ENCODE measurements at regions not wholly inside any gene's neighbourhood (a gene's known extent, or its start where the extent isn't known, plus 50 kb on each side); places are given as distances from the start of the nearest gene placed in this dataset.

GRCh38 chr5:7096294-7096693 is 299.6 kb upstream of the ADCY2 start:
- intact Hi-C loops (cut with micrococcal nuclease) = no loop called here
- Histone ChIP-seq H2AFZ (ENCODE audit: insufficient read depth, low read depth, low read length, poor library complexity, severe bottlenecking) (no peak overlapping the region), H3K9me3 (replicated peaks in 1 of 2; ENCODE audit: control insufficient read depth in 1 of 2, insufficient read depth in 1 of 2, low read length in 2 of 2) (no peaks in the 10 kb centered on the region), H3K4me3 (replicated peaks in 1 of 3; ENCODE audit: low read depth in 2 of 3, low read length in 3 of 3) (no peak overlapping the region), H3K27me3 (ENCODE audit: control insufficient read depth in 2 of 2, insufficient read depth in 2 of 2, low read length in 2 of 2) (no peaks in the 10 kb centered on the region), H3K4me1 (ENCODE audit: control insufficient read depth in 1 of 2, insufficient read depth in 2 of 2, low read length in 2 of 2) (no peaks in the 10 kb centered on the region), H4K20me1 (ENCODE audit: insufficient read depth, low read length) (no peaks in the 10 kb centered on the region), H3K4me2 (replicated peaks; ENCODE audit: extremely low read depth, low read length, poor library complexity, severe bottlenecking) (no peak overlapping the region), H3K27ac (ENCODE audit: low read depth in 1 of 2, low read length in 2 of 2) (no peak overlapping the region), H3K36me3 (replicated peaks in 1 of 2; ENCODE audit: control insufficient read depth in 1 of 2, insufficient read depth in 2 of 2, low read length in 2 of 2) (no peaks in the 10 kb centered on the region), H3K79me2 (ENCODE audit: insufficient read depth, low read length) (no peaks in the 10 kb centered on the region), H3K9ac (ENCODE audit: insufficient read depth, low read length, poor library complexity, severe bottlenecking) (no peak overlapping the region)
- peaks cover 0 to 5% (median 0%) of the 10 kb centered on the region in 7 donors for H3K9me3 Mint-ChIP-seq
- no peak for TF ChIP-seq CTCF (IDR thresholded peaks at IDR 0.05)
- no peaks in the 10 kb centered on the region for H3K4me1 Mint-ChIP-seq
- H3K4me3 Mint-ChIP-seq = no peak overlapping the region
- WGBS (ENCODE audit: insufficient coverage) = 100% methylated on average over 1 of the region's 2 CpGs
- H3K27me3 Mint-ChIP-seq (ENCODE audit: low read depth in 3 of 3) = peaks cover 0 to 2% (median 1%) of the 10 kb centered on the region in 3 donors
- no peaks in the 10 kb centered on the region for H3K36me3 Mint-ChIP-seq
- DNase-seq = no peak
- no peak overlapping the region for H3K27ac Mint-ChIP-seq

DNA sequence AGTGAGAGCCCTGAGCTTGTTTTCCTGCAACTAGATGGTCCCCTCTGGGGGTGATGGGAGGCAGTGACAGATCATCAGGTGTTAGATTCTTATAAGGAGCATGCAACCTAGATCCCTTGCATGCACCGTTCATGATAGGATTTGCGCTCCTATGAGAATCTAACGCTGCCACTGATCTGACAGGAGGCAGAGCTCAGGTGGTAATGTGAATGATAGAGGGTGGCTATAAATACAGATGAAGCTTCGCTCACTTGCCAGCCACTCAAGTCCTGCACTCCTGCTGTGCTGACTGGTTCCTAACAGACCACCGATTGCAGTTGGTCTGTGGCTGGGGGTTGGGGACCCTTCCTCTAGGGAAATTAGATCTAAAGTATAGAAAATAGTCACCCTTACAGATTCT is 290.6 kb upstream of the ADCY2 start:
- Histone ChIP-seq H3K27ac (ENCODE audit: low read depth in 1 of 2, low read length in 2 of 2) (no peak overlapping the region), H3K4me1 (ENCODE audit: control insufficient read depth in 1 of 2, insufficient read depth in 2 of 2, low read length in 2 of 2) (no peaks in the 10 kb centered on the region), H4K20me1 (ENCODE audit: insufficient read depth, low read length) (no peaks in the 10 kb centered on the region), H2AFZ (ENCODE audit: insufficient read depth, low read depth, low read length, poor library complexity, severe bottlenecking) (no peak overlapping the region), H3K4me2 (replicated peaks; ENCODE audit: extremely low read depth, low read length, poor library complexity, severe bottlenecking) (no peak overlapping the region), H3K27me3 (ENCODE audit: control insufficient read depth in 2 of 2, insufficient read depth in 2 of 2, low read length in 2 of 2) (no peaks in the 10 kb centered on the region), H3K36me3 (replicated peaks in 1 of 2; ENCODE audit: control insufficient read depth in 1 of 2, insufficient read depth in 2 of 2, low read length in 2 of 2) (no peaks in the 10 kb centered on the region), H3K9me3 (replicated peaks in 1 of 2; ENCODE audit: control insufficient read depth in 1 of 2, insufficient read depth in 1 of 2, low read length in 2 of 2) (no peaks in the 10 kb centered on the region), H3K79me2 (ENCODE audit: insufficient read depth, low read length) (no peaks in the 10 kb centered on the region), H3K9ac (ENCODE audit: insufficient read depth, low read length, poor library complexity, severe bottlenecking) (no peak overlapping the region), H3K4me3 (replicated peaks in 1 of 3; ENCODE audit: low read depth in 2 of 3, low read length in 3 of 3) (no peak overlapping the region)
- Mint-ChIP-seq H3K27ac (no peak overlapping the region), H3K9me3 (peaks cover 0 to 3% (median 0%) of the 10 kb centered on the region in 7 donors), H3K4me3 (no peak overlapping the region), H3K36me3 (no peaks in the 10 kb centered on the region), H3K27me3 (ENCODE audit: low read depth in 3 of 3) (no peaks in the 10 kb centered on the region), H3K4me1 (no peaks in the 10 kb centered on the region)
- no peak for TF ChIP-seq CTCF (IDR thresholded peaks at IDR 0.05)
- 77% methylated on average over 3 of the region's 5 CpGs for WGBS (ENCODE audit: insufficient coverage)
- intact Hi-C loops (cut with micrococcal nuclease) = no loop called here
- DNase-seq = no peak
